HepG2 (cell line): ENCODE measurements at regions not wholly inside any gene's neighbourhood (a gene's known extent, or its start where the extent isn't known, plus 50 kb on each side); places are given as distances from the start of the nearest gene placed in this dataset.

Experiments used
- ATAC-seq: fragments of 200-7000 bp; cut with Tn5 transposase; 3 replicates; pipeline ENCODE4 v1.9.1; 2020; ENCODE audit warnings: mild to moderate bottlenecking, moderate library complexity
- BruUV-seq: library from RNA; stranded (reverse); fragments of 400-500 nt; replicated peaks from 2 replicates; lab custom pipeline; 2021; lab: Mats Ljungman, UMichigan
- CTCF ChIA-PET: fragments of 300-600 bp; formaldehyde crosslinking; extraction: SDS; loops from one replicate; lab custom pipeline; 2021; ENCODE audit warnings: low total read pairs, inconsistent platforms, low intra/inter-chr PET ratio; lab: Yijun Ruan, JAX
- POLR2A ChIA-PET: fragments of 350-600 bp; sonication (Branson Sonifier 250); formaldehyde crosslinking; loops from one replicate; lab custom pipeline; 2020; ENCODE audit warnings: antibody characterized with exemption, inconsistent platforms; lab: Yijun Ruan, JAX
- DNase-seq: peaks from one replicate; pipeline ENCODE4 v3.0.0-alpha.2; 2015; ENCODE audit warnings: low spot score
- FAIRE-seq: peaks from 3 replicates; lab custom pipeline; 2011; peaks lifted over from hg19 to GRCh38; lab: Jason Lieb, UNC
- H2AFZ ChIP-seq: one replicate; pipeline ENCODE4 v1.6.1; 2011; ENCODE audit warnings: low read length, inconsistent platforms
- H3K27ac ChIP-seq: fragments of 300-600 bp; 3 replicates; pipeline ENCODE4 v1.8.0; 2011; ENCODE audit warnings: mixed run types, mild to moderate bottlenecking, mixed read lengths, low read length, inconsistent platforms; ENCODE audit not compliant: insufficient read depth; ENCODE audit errors: extremely low read length
- H3K27me3 ChIP-seq, 2 experiments: fragments of 200-600 bp in 1 of 2; 2 replicates in 1 of 2; 3 replicates in 1 of 2; pipeline versions ENCODE4 v1.6.0 to v1.8.0; 2011; ENCODE audit warnings: low read length in 2 of 2, mild to moderate bottlenecking in 2 of 2, moderate library complexity in 2 of 2, inconsistent platforms in 1 of 2; ENCODE audit not compliant: insufficient read depth in 2 of 2, control insufficient read depth in 1 of 2
- H3K36me3 ChIP-seq, 2 experiments: fragments of 200-600 bp in 1 of 2; replicated peaks in 1 of 2; 2 replicates in 1 of 2; 3 replicates in 1 of 2; pipeline versions ENCODE4 v1.5.1 to v1.8.0; 2011; ENCODE audit warnings: low read length in 2 of 2, inconsistent platforms in 1 of 2; ENCODE audit not compliant: insufficient read depth in 2 of 2, control insufficient read depth in 1 of 2
- H3K4me1 ChIP-seq: 2 replicates; pipeline ENCODE4 v1.5.1; 2012; ENCODE audit warnings: low read length, inconsistent platforms; ENCODE audit not compliant: insufficient read depth
- H3K4me2 ChIP-seq: 2 replicates; pipeline ENCODE4 v1.6.0; 2011; ENCODE audit warnings: low read depth, low read length, inconsistent platforms
- H3K4me3 ChIP-seq, 3 experiments: fragments of 200-600 bp in 1 of 3; sonication (generic), shearing (Covaris generic) in 1 of 3; replicated peaks in 1 of 3; 2 replicates each; pipeline ENCODE4 v1.5.1; 2011 to 2016; ENCODE audit warnings: low read length in 3 of 3, inconsistent platforms in 2 of 3, low read depth in 2 of 3, mild to moderate bottlenecking in 2 of 3, control low read depth in 1 of 3, mixed read lengths in 1 of 3; ENCODE audit not compliant: insufficient read depth in 1 of 3
- H3K79me2 ChIP-seq: one replicate; pipeline ENCODE4 v1.6.1; 2011; ENCODE audit warnings: low read length, inconsistent platforms; ENCODE audit not compliant: insufficient read depth
- H3K9ac ChIP-seq: 2 replicates; pipeline ENCODE4 v1.6.0; 2011; ENCODE audit warnings: mild to moderate bottlenecking, low read depth, low read length, inconsistent platforms; ENCODE audit not compliant: insufficient read depth
- H3K9me3 ChIP-seq: 2 replicates; pipeline ENCODE4 v1.5.1; 2012; ENCODE audit warnings: mild to moderate bottlenecking, low read length
- H4K20me1 ChIP-seq: 2 replicates; pipeline ENCODE4 v1.6.0; 2011; ENCODE audit warnings: inconsistent platforms, mild to moderate bottlenecking, low read length, moderate library complexity; ENCODE audit not compliant: insufficient read depth
- ATF1 ChIP-seq: IDR thresholded peaks from 2 replicates; pipeline ENCODE4 v1.6.1; 2016; ENCODE audit warnings: mild to moderate bottlenecking, control low read depth
- DPF2 ChIP-seq: sonication (generic); formaldehyde crosslinking; IDR thresholded peaks from 2 replicates; pipeline ENCODE4 v1.4.0; 2020; ENCODE audit warnings: mild to moderate bottlenecking, low read depth, missing genetic modification reagents, borderline replicate concordance
- GATAD2A ChIP-seq: IDR thresholded peaks from 2 replicates; pipeline ENCODE4 v1.6.1; 2016
- HOXD1 ChIP-seq: sonication (generic); formaldehyde crosslinking; IDR thresholded peaks from 2 replicates; pipeline ENCODE4 v1.5.0; 2020; ENCODE audit warnings: missing genetic modification reagents
- NFYB ChIP-seq: sonication (generic); formaldehyde crosslinking; IDR thresholded peaks from 2 replicates; pipeline ENCODE4 v1.4.0; 2020; ENCODE audit warnings: missing genetic modification reagents
- ONECUT2 ChIP-seq: sonication (generic); formaldehyde crosslinking; IDR thresholded peaks from 2 replicates; pipeline ENCODE4 v1.4.0; 2020; ENCODE audit warnings: missing genetic modification reagents
- PHF8 ChIP-seq: sonication (generic); formaldehyde crosslinking; IDR thresholded peaks from 2 replicates; pipeline ENCODE4 v1.5.0; 2020; ENCODE audit warnings: missing genetic modification reagents
- SALL2 ChIP-seq: sonication (generic); formaldehyde crosslinking; IDR thresholded peaks from 2 replicates; pipeline ENCODE4 v1.8.1; 2023; ENCODE audit warnings: mild to moderate bottlenecking, missing genetic modification reagents, inconsistent platforms
- SETDB1 ChIP-seq: sonication (generic); formaldehyde crosslinking; IDR thresholded peaks from 2 replicates; pipeline ENCODE4 v1.5.1; 2020; ENCODE audit warnings: missing genetic modification reagents, mild to moderate bottlenecking, borderline replicate concordance
- SOX13 ChIP-seq, 3 experiments: fragments of 450-650 bp in 1 of 3; sonication (generic) in 1 of 3; formaldehyde crosslinking in 1 of 3; IDR thresholded peaks in 2 of 3; conservative IDR thresholded peaks in 1 of 3; 2 replicates each; pipeline versions ENCODE4 v1.5.0 to v1.6.1; 2016 to 2020; ENCODE audit warnings: antibody characterized with exemption in 1 of 3, mild to moderate bottlenecking in 1 of 3, missing compliant biosample characterization in 1 of 3, missing genetic modification reagents in 1 of 3, moderate library complexity in 1 of 3
- ZFAT ChIP-seq: sonication (generic); formaldehyde crosslinking; conservative IDR thresholded peaks from 2 replicates; pipeline ENCODE4 v1.8.1; 2023; ENCODE audit warnings: missing genetic modification reagents, inconsistent platforms
- ZFP36 ChIP-seq: fragments of 150-350 bp; IDR thresholded peaks from 2 replicates; pipeline ENCODE4 v1.6.1; 2018; ENCODE audit warnings: borderline replicate concordance, low read length, low read depth; ENCODE audit not compliant: partially characterized antibody
- ZKSCAN1 ChIP-seq: fragments of 150-350 bp; IDR thresholded peaks from 2 replicates; pipeline ENCODE4 v1.6.1; 2014; ENCODE audit warnings: low read length
- ZNF12 ChIP-seq: sonication (generic); formaldehyde crosslinking; IDR thresholded peaks from 2 replicates; pipeline ENCODE4 v1.5.0; 2020; ENCODE audit warnings: missing genetic modification reagents
- ZNF24 ChIP-seq: fragments of 450-650 bp; IDR thresholded peaks from 2 replicates; pipeline ENCODE4 v1.6.1; 2017; ENCODE audit warnings: antibody characterized with exemption, mild to moderate bottlenecking
- ZNF33A ChIP-seq: sonication (generic); formaldehyde crosslinking; IDR thresholded peaks from 2 replicates; pipeline ENCODE4 v1.5.1; 2020; ENCODE audit warnings: missing genetic modification reagents, mild to moderate bottlenecking, moderate library complexity, borderline replicate concordance
- ZNF44 ChIP-seq: sonication (generic); formaldehyde crosslinking; IDR thresholded peaks from 2 replicates; pipeline ENCODE4 v1.5.1; 2020; ENCODE audit warnings: mild to moderate bottlenecking, missing genetic modification reagents
- ZNF782 ChIP-seq: sonication (generic); formaldehyde crosslinking; IDR thresholded peaks from 2 replicates; pipeline ENCODE4 v1.4.0; 2020; ENCODE audit warnings: missing genetic modification reagents, mild to moderate bottlenecking, borderline replicate concordance
- ZNF792 ChIP-seq: IDR thresholded peaks from 2 replicates; pipeline ENCODE4 v1.6.1; 2016
- ZZZ3 ChIP-seq: sonication (generic); formaldehyde crosslinking; IDR thresholded peaks from 2 replicates; pipeline ENCODE4 v1.4.0; 2020; ENCODE audit warnings: missing genetic modification reagents, mild to moderate bottlenecking, borderline replicate concordance
- WGBS: methylation state at CpG from one replicate; pipeline ENCODE4 v1.1.6; 2017; ENCODE audit warnings: low lambda C conversion rate; 5-methylcytosine and 5-hydroxymethylcytosine counted together
- in situ Hi-C: cut with HindIII; loops from 2 replicates; pipeline ENCODE4 v1.10.0; 2017; ENCODE audit warnings: low pct_unique_long_range_greater_than_20kb; ENCODE audit not compliant: extremely low pct_ligation_motif_present
- intact Hi-C: fragments of 100-400 bp; cut with micrococcal nuclease; formaldehyde crosslinking; loops from one replicate; pipeline ENCODE4 v1.10.0; 2022; ENCODE audit not compliant: unreplicated experiment
- TF ChIP-seq, protein P1 (sequence below): sonication (generic); formaldehyde crosslinking; IDR thresholded peaks from 2 replicates; pipeline ENCODE4 v1.5.1; 2020; ENCODE audit warnings: missing genetic modification reagents, mild to moderate bottlenecking, borderline replicate concordance
- TF ChIP-seq, protein P2 (sequence below): sonication (generic); formaldehyde crosslinking; IDR thresholded peaks from 2 replicates; pipeline ENCODE4 v1.5.1; 2020; ENCODE audit warnings: missing genetic modification reagents, mild to moderate bottlenecking, borderline replicate concordance

DNA sequence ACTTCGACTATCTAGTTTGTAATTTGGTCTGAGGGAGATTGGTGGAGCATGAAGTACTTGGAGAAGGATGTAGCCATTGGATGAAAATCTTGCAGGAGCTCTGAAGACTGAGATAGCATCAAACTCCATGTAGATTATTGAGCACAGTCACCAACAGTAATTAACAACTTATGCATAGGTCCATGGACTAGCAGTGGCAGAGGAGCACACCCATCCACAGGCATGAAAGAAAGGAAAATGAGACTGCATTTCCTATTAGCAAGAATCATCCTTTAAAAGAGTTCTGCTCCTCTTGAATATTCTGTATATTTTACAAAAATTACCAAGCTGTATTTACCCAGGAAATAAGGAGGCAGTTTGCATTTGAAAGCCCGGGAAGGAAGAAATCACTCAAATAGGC is 529.4 kb upstream of the ACTRT1 start (continued):
- no peak for TF ChIP-seq ZZZ3 (CRISPR knock-in tag)
- no peak for TF ChIP-seq SETDB1 (CRISPR knock-in tag)

DNA sequence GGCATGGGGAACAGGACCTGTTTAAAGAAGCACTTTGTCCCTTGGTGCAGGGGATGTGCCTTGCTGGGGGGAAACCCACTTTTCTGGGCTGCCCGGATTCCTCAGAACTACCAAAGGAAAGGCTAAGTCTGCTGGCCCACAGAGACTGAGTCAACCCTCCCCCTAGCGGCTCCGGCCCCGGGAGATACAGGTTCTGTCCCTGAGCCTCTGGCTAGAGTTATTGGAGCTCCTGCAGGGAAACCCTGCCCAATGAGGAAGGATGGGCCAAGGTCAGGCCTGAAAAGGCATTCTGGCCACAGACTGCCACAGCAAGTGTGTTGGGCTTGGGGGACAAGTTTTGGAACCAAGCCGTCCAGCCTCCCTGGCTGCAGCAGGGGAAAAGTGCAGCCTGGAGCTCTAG is 490.9 kb upstream of the ACTRT1 start:
- Histone ChIP-seq H3K36me3 (no peaks in the 10 kb centered on the region), H2AFZ (no peak overlapping the region), H3K27me3 (no peaks in the 10 kb centered on the region), H4K20me1 (no peaks in the 10 kb centered on the region), H3K9ac (no peak overlapping the region), H3K4me1 (no peaks in the 10 kb centered on the region), H3K27ac (no peak overlapping the region), H3K79me2 (no peaks in the 10 kb centered on the region), H3K9me3 (no peaks in the 10 kb centered on the region), H3K4me2 (no peak overlapping the region), H3K4me3 (no peak overlapping the region)
- CTCF ChIA-PET = no interaction called here
- no TSS peak for BruUV-seq
- no peak for TF ChIP-seq ZNF33A (CRISPR knock-in tag)
- no peak for TF ChIP-seq ATF1 (CRISPR knock-in tag)
- TF ChIP-seq ZNF12 (CRISPR knock-in tag) = no peak
- no peak for TF ChIP-seq DPF2 (CRISPR knock-in tag)
- TF ChIP-seq, protein P1, sequence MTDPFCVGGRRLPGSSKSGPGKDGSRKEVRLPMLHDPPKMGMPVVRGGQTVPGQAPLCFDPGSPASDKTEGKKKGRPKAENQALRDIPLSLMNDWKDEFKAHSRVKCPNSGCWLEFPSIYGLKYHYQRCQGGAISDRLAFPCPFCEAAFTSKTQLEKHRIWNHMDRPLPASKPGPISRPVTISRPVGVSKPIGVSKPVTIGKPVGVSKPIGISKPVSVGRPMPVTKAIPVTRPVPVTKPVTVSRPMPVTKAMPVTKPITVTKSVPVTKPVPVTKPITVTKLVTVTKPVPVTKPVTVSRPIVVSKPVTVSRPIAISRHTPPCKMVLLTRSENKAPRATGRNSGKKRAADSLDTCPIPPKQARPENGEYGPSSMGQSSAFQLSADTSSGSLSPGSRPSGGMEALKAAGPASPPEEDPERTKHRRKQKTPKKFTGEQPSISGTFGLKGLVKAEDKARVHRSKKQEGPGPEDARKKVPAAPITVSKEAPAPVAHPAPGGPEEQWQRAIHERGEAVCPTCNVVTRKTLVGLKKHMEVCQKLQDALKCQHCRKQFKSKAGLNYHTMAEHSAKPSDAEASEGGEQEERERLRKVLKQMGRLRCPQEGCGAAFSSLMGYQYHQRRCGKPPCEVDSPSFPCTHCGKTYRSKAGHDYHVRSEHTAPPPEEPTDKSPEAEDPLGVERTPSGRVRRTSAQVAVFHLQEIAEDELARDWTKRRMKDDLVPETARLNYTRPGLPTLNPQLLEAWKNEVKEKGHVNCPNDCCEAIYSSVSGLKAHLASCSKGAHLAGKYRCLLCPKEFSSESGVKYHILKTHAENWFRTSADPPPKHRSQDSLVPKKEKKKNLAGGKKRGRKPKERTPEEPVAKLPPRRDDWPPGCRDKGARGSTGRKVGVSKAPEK (CRISPR knock-in tag) = no peak
- no peak for TF ChIP-seq GATAD2A (CRISPR knock-in tag)
- TF ChIP-seq SALL2 (CRISPR knock-in tag) = no peak
- TF ChIP-seq NFYB (CRISPR knock-in tag) = no peak
- no peak for TF ChIP-seq ZFP36
- no peak for TF ChIP-seq ZNF24
- no peak for TF ChIP-seq ZFAT (CRISPR knock-in tag)
- TF ChIP-seq ZNF782 (CRISPR knock-in tag) = no peak
- TF ChIP-seq ONECUT2 (CRISPR knock-in tag) = no peak
- TF ChIP-seq ZKSCAN1 = no peak
- TF ChIP-seq, protein P2, sequence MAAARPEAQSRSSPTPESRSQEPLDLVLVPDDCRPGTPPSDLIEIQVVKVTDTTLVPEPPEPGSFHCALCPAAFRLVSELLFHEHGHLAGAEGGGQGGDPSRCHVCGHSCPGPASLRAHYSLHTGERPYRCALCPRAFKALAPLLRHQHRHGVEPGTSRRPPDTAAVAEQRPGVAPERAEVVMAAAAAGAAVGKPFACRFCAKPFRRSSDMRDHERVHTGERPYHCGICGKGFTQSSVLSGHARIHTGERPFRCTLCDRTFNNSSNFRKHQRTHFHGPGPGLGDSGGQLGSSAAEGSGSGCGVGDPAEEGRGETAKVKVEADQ = no peak
- TF ChIP-seq ZNF792 = no peak
- TF ChIP-seq ZNF44 = no peak
- TF ChIP-seq PHF8 = no peak
- TF ChIP-seq SOX13 (IDR thresholded peaks at IDR 0.05) = no peak
- no peak for TF ChIP-seq SOX13 (CRISPR knock-in tag; conservative IDR thresholded peaks at IDR 0.05 in 1 of 2, IDR thresholded peaks at IDR 0.05 in 1 of 2)
- no peak for TF ChIP-seq HOXD1 (CRISPR knock-in tag)
- in situ Hi-C loops (no loop called here), intact Hi-C loops (no loop called here)
- no peak for DNase-seq
- ATAC-seq = no peak
- POLR2A ChIA-PET = no interaction called here
- WGBS = no CpG with 5 or more reads among the region's 5 CpGs
- no peak for FAIRE-seq
